ENCODE measurements at regions not wholly inside any gene's neighbourhood (a gene's known extent, or its start where the extent isn't known, plus 50 kb on each side); places are given as distances from the start of the nearest gene placed in this dataset.

GRCh38 chr2:12435430-12436222 lies 281.1 kb upstream of the TRIB2 start:
- ChIA-PET CTCF (ENCODE audit: unreplicated experiment) (no interaction called here), POLR2A (no interaction called here)
- Histone ChIP-seq H3K36me3 (ENCODE audit: insufficient read depth, low read length) (no peaks in the 10 kb centered on the region), H3K27ac (ENCODE audit: low read depth, low read length, poor library complexity, severe bottlenecking) (no peak overlapping the region), H4K20me1 (ENCODE audit: insufficient read depth, low read length) (no peaks in the 10 kb centered on the region), H3K9me3 (ENCODE audit: low read length) (no peaks in the 10 kb centered on the region), H2AFZ (ENCODE audit: low read length) (no peak overlapping the region), H3K4me1 (ENCODE audit: insufficient read depth, low read length, poor library complexity, severe bottlenecking) (no peaks in the 10 kb centered on the region), H3K4me3 (ENCODE audit: low read depth, low read length, poor library complexity, severe bottlenecking) (no peak overlapping the region), H3K9me2 (ENCODE audit: insufficient read depth, low read length) (no peaks in the 10 kb centered on the region), H3K79me2 (ENCODE audit: insufficient read depth, low read depth, low read length) (no peaks in the 10 kb centered on the region), H3K4me2 (ENCODE audit: low read length) (no peak overlapping the region)
- no TSS peak for BruUV-seq (replicated peaks)
- intact Hi-C loops (cut with micrococcal nuclease; ENCODE audit: unreplicated experiment) = loop anchor here (10.0 kb wide), 1 partner anchor 611 kb away; no protein-coding TSS in a partner anchor
- DNase-seq (ENCODE audit: low spot score) = no peak
- TF ChIP-seq EZH2phosphoT487 (IDR thresholded peaks at IDR 0.05; ENCODE audit: borderline replicate concordance, low read depth, low read length) = no peak
- TF ChIP-seq CTCF (conservative IDR thresholded peaks at IDR 0.05; ENCODE audit: low read length) = no peak

- Histone ChIP-seq H4K20me1 (ENCODE audit: insufficient read depth, low read length) (no peaks in the 10 kb centered on the region), H3K27ac (ENCODE audit: low read depth, low read length, poor library complexity, severe bottlenecking) (no peak overlapping the region), H3K4me3 (ENCODE audit: low read depth, low read length, poor library complexity, severe bottlenecking) (no peak overlapping the region), H3K9me3 (ENCODE audit: low read length) (no peaks in the 10 kb centered on the region), H3K4me1 (ENCODE audit: insufficient read depth, low read length, poor library complexity, severe bottlenecking) (no peaks in the 10 kb centered on the region), H3K4me2 (ENCODE audit: low read length) (no peak overlapping the region), H3K79me2 (ENCODE audit: insufficient read depth, low read depth, low read length) (no peaks in the 10 kb centered on the region), H3K9me2 (ENCODE audit: insufficient read depth, low read length) (no peaks in the 10 kb centered on the region), H2AFZ (ENCODE audit: low read length) (no peak overlapping the region), H3K36me3 (ENCODE audit: insufficient read depth, low read length) (no peaks in the 10 kb centered on the region)
- DNase-seq (ENCODE audit: low spot score) = no peak
- POLR2A ChIA-PET = no interaction called here
- CTCF ChIA-PET (ENCODE audit: unreplicated experiment) = no interaction called here
- BruUV-seq (replicated peaks) = no TSS peak
- TF ChIP-seq CTCF (conservative IDR thresholded peaks at IDR 0.05; ENCODE audit: low read length) (no peak), EZH2phosphoT487 (IDR thresholded peaks at IDR 0.05; ENCODE audit: borderline replicate concordance, low read depth, low read length) (no peak)
- intact Hi-C loops (cut with micrococcal nuclease; ENCODE audit: unreplicated experiment) = loop anchor here (10.0 kb wide), 1 partner anchor 612 kb away; no protein-coding TSS in a partner anchor
These were observed 280.3 kb upstream of the TRIB2 start for GRCh38 chr2:12436483-12436882.

- ChIA-PET CTCF (ENCODE audit: unreplicated experiment) (no interaction called here), POLR2A (interaction anchor here (1.1 kb wide), 1 partner anchor 9 kb away, joined by 3 read pairs; no protein-coding TSS in a partner anchor)
- Histone ChIP-seq H3K4me1 (ENCODE audit: insufficient read depth, low read length, poor library complexity, severe bottlenecking) (no peaks in the 10 kb centered on the region), H2AFZ (ENCODE audit: low read length) (no peak overlapping the region), H4K20me1 (ENCODE audit: insufficient read depth, low read length) (no peaks in the 10 kb centered on the region), H3K27ac (ENCODE audit: low read depth, low read length, poor library complexity, severe bottlenecking) (no peak overlapping the region), H3K36me3 (ENCODE audit: insufficient read depth, low read length) (no peaks in the 10 kb centered on the region), H3K9me2 (ENCODE audit: insufficient read depth, low read length) (no peaks in the 10 kb centered on the region), H3K4me3 (ENCODE audit: low read depth, low read length, poor library complexity, severe bottlenecking) (no peak overlapping the region), H3K4me2 (ENCODE audit: low read length) (no peak overlapping the region), H3K9me3 (ENCODE audit: low read length) (no peaks in the 10 kb centered on the region), H3K79me2 (ENCODE audit: insufficient read depth, low read depth, low read length) (no peaks in the 10 kb centered on the region)
- intact Hi-C loops (cut with micrococcal nuclease; ENCODE audit: unreplicated experiment) = loop anchor here (10.0 kb wide), 1 partner anchor 612 kb away; no protein-coding TSS in a partner anchor
- BruUV-seq (replicated peaks) = no TSS peak
- DNase-seq (ENCODE audit: low spot score) = no peak
- no peak for TF ChIP-seq CTCF (conservative IDR thresholded peaks at IDR 0.05; ENCODE audit: low read length)
- no peak for TF ChIP-seq EZH2phosphoT487 (IDR thresholded peaks at IDR 0.05; ENCODE audit: borderline replicate concordance, low read depth, low read length)
These were observed 279.7 kb upstream of the TRIB2 start for GRCh38 chr2:12436935-12437561.
